DND-41 (cell line): ENCODE measurements at regions not wholly inside any gene's neighbourhood (a gene's known extent, or its start where the extent isn't known, plus 50 kb on each side); places are given as distances from the start of the nearest gene placed in this dataset.

Experiments
- CTCF ChIP-seq: IDR thresholded peaks from 2 replicates; pipeline ENCODE4 v1.5.1; 2012; ENCODE audit warnings: borderline replicate concordance, low read length, moderate library complexity, mild to moderate bottlenecking; ENCODE audit not compliant: poor library complexity, severe bottlenecking; ENCODE audit errors: extremely low read depth
- EZH2 ChIP-seq: IDR thresholded peaks from 3 replicates; pipeline ENCODE4 v1.6.1; 2012; ENCODE audit warnings: borderline replicate concordance, low read depth, mild to moderate bottlenecking, moderate library complexity, low read length, inconsistent platforms; ENCODE audit not compliant: severe bottlenecking

GRCh38 chrX:66961665-66962064 lies 322.8 kb upstream of the EDA2R start:
- no peak for TF ChIP-seq CTCF
- no peak for TF ChIP-seq EZH2
